ENCODE measurements at regions not wholly inside any gene's neighbourhood (a gene's known extent, or its start where the extent isn't known, plus 50 kb on each side); places are given as distances from the start of the nearest gene placed in this dataset.

DNA sequence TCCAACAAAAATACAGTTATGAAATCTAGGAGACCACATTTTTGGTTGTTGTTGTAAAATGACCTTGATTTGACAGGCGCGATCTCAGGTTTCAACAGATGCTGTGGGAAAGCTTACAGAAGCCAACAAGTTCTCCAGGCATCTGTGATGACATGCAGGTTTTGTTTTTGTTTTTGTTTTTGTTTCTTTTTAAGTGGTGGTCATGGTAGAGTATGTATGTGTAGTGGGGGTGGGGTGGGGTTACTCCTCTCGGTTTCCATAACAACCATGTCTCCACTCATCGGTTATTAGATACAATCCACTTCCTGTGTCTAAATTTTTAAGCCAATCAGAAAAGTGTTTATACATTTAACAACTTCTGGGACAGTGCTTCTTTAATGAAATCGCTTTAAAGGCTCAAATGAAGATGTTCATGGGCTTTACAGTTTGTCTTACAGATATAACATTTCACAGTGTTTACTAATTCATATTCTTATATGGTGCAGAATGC is 199.9 kb upstream of the FOXN3 start:
- TF ChIP-seq, protein P1, sequence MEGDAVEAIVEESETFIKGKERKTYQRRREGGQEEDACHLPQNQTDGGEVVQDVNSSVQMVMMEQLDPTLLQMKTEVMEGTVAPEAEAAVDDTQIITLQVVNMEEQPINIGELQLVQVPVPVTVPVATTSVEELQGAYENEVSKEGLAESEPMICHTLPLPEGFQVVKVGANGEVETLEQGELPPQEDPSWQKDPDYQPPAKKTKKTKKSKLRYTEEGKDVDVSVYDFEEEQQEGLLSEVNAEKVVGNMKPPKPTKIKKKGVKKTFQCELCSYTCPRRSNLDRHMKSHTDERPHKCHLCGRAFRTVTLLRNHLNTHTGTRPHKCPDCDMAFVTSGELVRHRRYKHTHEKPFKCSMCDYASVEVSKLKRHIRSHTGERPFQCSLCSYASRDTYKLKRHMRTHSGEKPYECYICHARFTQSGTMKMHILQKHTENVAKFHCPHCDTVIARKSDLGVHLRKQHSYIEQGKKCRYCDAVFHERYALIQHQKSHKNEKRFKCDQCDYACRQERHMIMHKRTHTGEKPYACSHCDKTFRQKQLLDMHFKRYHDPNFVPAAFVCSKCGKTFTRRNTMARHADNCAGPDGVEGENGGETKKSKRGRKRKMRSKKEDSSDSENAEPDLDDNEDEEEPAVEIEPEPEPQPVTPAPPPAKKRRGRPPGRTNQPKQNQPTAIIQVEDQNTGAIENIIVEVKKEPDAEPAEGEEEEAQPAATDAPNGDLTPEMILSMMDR (conservative IDR thresholded peaks at IDR 0.05) = no peak
- TF ChIP-seq ZFX (IDR thresholded peaks at IDR 0.05) = no peak
